Prostate gland (tissue), 1 donor: ENCODE measurements at regions not wholly inside any gene's neighbourhood (a gene's known extent, or its start where the extent isn't known, plus 50 kb on each side); places are given as distances from the start of the nearest gene placed in this dataset.

Source experiments
- POLR2A ChIP-seq: fragments of 450-650 bp; IDR thresholded peaks from one replicate; pipeline ENCODE4 v1.6.1; 2016; ENCODE audit warnings: antibody characterized with exemption, mild to moderate bottlenecking
- POLR2AphosphoS5 ChIP-seq: sonication (generic); formaldehyde crosslinking; IDR thresholded peaks from one replicate; pipeline ENCODE4 v1.6.1; 2017; ENCODE audit warnings: antibody characterized with exemption

DNA sequence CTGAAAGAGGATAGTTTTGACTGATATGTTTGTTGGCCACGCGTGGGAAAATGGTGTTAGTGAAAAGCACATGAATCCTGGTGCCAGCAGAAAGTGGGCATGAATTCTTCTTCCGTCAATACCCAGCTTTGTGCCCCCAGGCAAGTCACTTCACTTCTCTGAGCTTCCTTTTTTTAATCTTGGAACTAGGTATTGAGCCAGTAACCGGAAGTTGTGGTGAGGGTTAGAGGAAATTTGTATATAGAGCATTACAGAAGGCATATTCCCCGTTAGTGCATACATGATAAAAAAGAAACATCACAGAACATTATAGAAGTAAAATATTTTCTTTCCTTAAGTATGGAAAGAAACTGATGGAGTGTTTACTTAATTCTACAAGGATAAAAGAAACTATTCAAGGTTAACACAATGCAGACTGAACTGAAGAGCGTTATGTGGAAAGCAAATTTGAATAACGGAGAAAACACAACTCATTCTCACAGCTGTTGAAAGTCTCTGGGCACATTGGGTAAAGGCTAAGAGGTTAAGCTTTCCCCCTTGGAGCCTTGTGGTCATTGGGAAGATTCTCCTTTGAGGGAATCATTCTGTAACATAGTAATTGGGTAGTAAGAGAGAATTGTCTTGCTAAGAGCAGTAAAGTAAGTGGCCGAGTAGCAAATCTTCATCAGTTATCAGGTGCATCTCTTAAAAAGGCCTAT lies 223.1 kb downstream of the BCAS1 start:
- no peak for TF ChIP-seq POLR2A
- TF ChIP-seq POLR2AphosphoS5, result no peak
